ENCODE measurements at regions not wholly inside any gene's neighbourhood (a gene's known extent, or its start where the extent isn't known, plus 50 kb on each side); places are given as distances from the start of the nearest gene placed in this dataset.

DNA sequence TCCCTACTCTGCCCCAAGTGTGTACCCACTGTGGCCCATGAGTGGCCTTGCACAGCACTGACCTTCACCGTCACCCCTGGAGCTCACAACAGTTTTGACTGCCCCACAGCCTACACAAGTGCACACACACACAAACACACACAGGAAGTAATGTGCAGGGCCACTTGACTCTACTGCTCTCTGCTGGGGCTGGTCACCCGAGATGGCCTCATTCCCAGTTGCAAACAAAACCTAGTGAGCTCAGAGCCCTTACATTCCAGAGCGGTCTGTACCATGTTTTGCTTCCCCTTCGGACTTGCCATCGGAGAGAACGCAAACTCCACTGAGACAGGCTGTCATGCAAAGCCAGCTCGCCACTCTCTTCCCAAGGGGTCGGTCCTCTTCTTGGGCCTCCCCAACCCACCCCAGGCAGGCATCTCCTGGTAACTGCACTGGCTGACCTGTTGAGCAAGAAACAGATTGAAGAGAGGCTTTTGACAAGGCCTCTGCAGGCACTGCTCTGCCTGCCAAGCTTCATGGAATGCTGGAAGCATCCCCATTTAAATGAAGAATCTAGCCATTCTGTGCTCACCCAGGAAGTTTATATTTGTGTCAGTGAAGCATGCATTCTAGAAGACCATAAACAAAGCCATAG is 232.0 kb upstream of the IGF1R start:
- Mint-ChIP-seq H3K27me3 (ENCODE audit: unreplicated experiment) (peaks cover 57% of the 10 kb centered on the region), H3K27ac (ENCODE audit: unreplicated experiment) (no peak overlapping the region), H3K4me3 (ENCODE audit: low read depth, unreplicated experiment) (no peak overlapping the region)

DNA sequence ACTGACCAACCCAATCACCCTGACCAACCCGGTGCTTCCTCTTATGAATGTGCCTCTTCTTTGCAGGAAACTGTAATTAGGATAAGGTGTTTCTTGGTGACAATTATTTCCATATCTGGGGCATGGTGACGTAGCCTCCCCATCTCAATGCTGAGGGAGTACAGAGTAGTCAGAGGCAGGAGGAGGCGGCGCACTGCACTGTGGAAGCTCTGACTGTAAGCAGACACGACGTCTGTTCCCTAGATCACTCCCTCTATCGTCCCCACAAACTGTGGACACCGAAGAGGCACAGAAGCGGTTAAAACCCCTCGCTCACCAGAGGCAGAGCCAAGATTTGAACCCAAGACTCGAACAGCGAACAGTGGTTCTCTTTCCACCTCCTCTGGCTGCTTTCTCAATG is 231.0 kb upstream of the IGF1R start:
- no peaks in the 10 kb centered on the region for H3K9me3 Mint-ChIP-seq (ENCODE audit: low read depth, unreplicated experiment)
- CTCF ChIA-PET = no interaction called here
- H3K27ac Mint-ChIP-seq (ENCODE audit: unreplicated experiment) = no peak overlapping the region
- H3K27me3 Mint-ChIP-seq (ENCODE audit: unreplicated experiment) = peaks cover 54% of the 10 kb centered on the region
- no peak for TF ChIP-seq CTCF (IDR thresholded peaks at IDR 0.05; ENCODE audit: unreplicated experiment)
- intact Hi-C loops (cut with micrococcal nuclease; ENCODE audit: unreplicated experiment) = no loop called here
- BruUV-seq (replicated peaks) = no TSS peak
- no peaks in the 10 kb centered on the region for H3K36me3 Mint-ChIP-seq (ENCODE audit: insufficient read depth, unreplicated experiment)
- no peaks in the 10 kb centered on the region for H3K4me1 Mint-ChIP-seq (ENCODE audit: low read depth, unreplicated experiment)
- no peak for DNase-seq
- no peak overlapping the region for H3K4me3 Mint-ChIP-seq (ENCODE audit: low read depth, unreplicated experiment)

More for the DNA sequence above, 232.0 kb upstream of the IGF1R start:
- TF ChIP-seq CTCF (IDR thresholded peaks at IDR 0.05; ENCODE audit: unreplicated experiment) = no peak
- BruUV-seq (replicated peaks) = no TSS peak
- intact Hi-C loops (cut with micrococcal nuclease; ENCODE audit: unreplicated experiment) = no loop called here
- H3K36me3 Mint-ChIP-seq (ENCODE audit: insufficient read depth, unreplicated experiment) = no peaks in the 10 kb centered on the region
- CTCF ChIA-PET = no interaction called here
- DNase-seq = no peak
- no peaks in the 10 kb centered on the region for H3K4me1 Mint-ChIP-seq (ENCODE audit: low read depth, unreplicated experiment)
- no peaks in the 10 kb centered on the region for H3K9me3 Mint-ChIP-seq (ENCODE audit: low read depth, unreplicated experiment)

GRCh38 chr15:98418122-98418521 is 230.2 kb upstream of the IGF1R start:
- no peaks in the 10 kb centered on the region for H3K36me3 Mint-ChIP-seq (ENCODE audit: insufficient read depth, unreplicated experiment)
- H3K27ac Mint-ChIP-seq (ENCODE audit: unreplicated experiment) = no peak overlapping the region
- no peaks in the 10 kb centered on the region for H3K4me1 Mint-ChIP-seq (ENCODE audit: low read depth, unreplicated experiment)
- H3K4me3 Mint-ChIP-seq (ENCODE audit: low read depth, unreplicated experiment) = no peak overlapping the region
- CTCF ChIA-PET = no interaction called here
- no TSS peak for BruUV-seq (replicated peaks)
- no peaks in the 10 kb centered on the region for H3K9me3 Mint-ChIP-seq (ENCODE audit: low read depth, unreplicated experiment)
- TF ChIP-seq CTCF (IDR thresholded peaks at IDR 0.05; ENCODE audit: unreplicated experiment) = no peak
- peaks cover 54% of the 10 kb centered on the region for H3K27me3 Mint-ChIP-seq (ENCODE audit: unreplicated experiment)
- intact Hi-C loops (cut with micrococcal nuclease; ENCODE audit: unreplicated experiment) = no loop called here
- no peak for DNase-seq

DNA sequence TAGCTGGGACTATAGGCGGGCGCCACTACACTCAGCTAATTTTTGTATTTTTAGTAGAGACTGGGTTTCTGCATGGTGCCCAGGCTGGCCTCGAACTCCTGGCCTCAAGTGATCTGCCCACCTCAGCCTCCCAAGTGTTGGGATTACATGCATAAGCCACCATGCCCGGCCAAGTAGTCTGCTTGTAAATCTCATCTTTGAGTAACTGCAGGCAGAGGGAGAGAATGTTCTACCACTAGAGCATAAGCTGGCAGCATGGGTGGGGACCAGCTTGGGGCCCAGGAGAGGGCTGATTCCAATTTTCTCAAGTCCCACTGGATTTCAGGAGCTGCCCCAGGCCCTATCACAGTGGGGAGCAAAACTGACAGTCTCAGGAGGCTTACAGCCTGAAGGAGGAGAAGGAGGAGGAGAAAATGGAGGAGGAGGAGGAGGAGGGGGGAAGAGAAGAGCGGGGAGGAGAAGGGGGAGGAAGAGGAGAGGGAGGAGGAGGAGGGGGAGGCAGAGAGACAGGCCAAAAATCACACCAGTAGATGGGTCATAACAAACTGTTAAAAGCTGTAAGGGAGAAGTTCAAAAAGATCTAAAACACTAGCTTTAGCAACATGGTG is 229.1 kb upstream of the IGF1R start:
- TF ChIP-seq CTCF (IDR thresholded peaks at IDR 0.05; ENCODE audit: unreplicated experiment) = no peak
- H3K9me3 Mint-ChIP-seq (ENCODE audit: low read depth, unreplicated experiment) = no peaks in the 10 kb centered on the region
- H3K27me3 Mint-ChIP-seq (ENCODE audit: unreplicated experiment) = peaks cover 59% of the 10 kb centered on the region
- CTCF ChIA-PET = interaction anchor here (1.9 kb wide), 1 partner anchor 107 kb away, joined by 5 read pairs; no protein-coding TSS in a partner anchor
- H3K36me3 Mint-ChIP-seq (ENCODE audit: insufficient read depth, unreplicated experiment) = no peaks in the 10 kb centered on the region
- H3K4me1 Mint-ChIP-seq (ENCODE audit: low read depth, unreplicated experiment) = no peaks in the 10 kb centered on the region
- BruUV-seq (replicated peaks) = no TSS peak
- H3K27ac Mint-ChIP-seq (ENCODE audit: unreplicated experiment) = no peak overlapping the region
- no peak for DNase-seq
- no peak overlapping the region for H3K4me3 Mint-ChIP-seq (ENCODE audit: low read depth, unreplicated experiment)
- intact Hi-C loops (cut with micrococcal nuclease; ENCODE audit: unreplicated experiment) = no loop called here
